ENCODE measurements at regions not wholly inside any gene's neighbourhood (a gene's known extent, or its start where the extent isn't known, plus 50 kb on each side); places are given as distances from the start of the nearest gene placed in this dataset.

GRCh38 chr5:118778941-118779340 lies 209.4 kb downstream of the DTWD2 start:
- H3K9ac ChIP-seq (ENCODE audit: control insufficient read depth, insufficient read depth, low read length) = no peak overlapping the region
- DNase-seq (ENCODE audit: low read depth, low spot score) (no peak), ATAC-seq (no peak), FAIRE-seq (no peak)
- intact Hi-C loops (cut with micrococcal nuclease; ENCODE audit: unreplicated experiment) (no loop called here), in situ Hi-C loops (cut with MboI) (loop anchor here (25.0 kb wide), 1 partner anchor 1192 kb away; no protein-coding TSS in a partner anchor)
- H2AFZ ChIP-seq (ENCODE audit: control insufficient read depth, low read depth, low read length) = no peak overlapping the region
- no peaks in the 10 kb centered on the region for H4K20me1 ChIP-seq (ENCODE audit: control insufficient read depth, insufficient read depth)
- ChIA-PET POLR2A (no interaction called here), CTCF (interaction anchor here (3.7 kb wide), 1 partner anchor 12 kb away, joined by 19 read pairs; no protein-coding TSS in a partner anchor), RAD21 (ENCODE audit: unreplicated experiment) (no interaction called here), SMC1A (ENCODE audit: uncharacterized antibody, unreplicated experiment) (interaction anchor here (2.5 kb wide), 1 partner anchor 12 kb away, joined by 11 read pairs; no protein-coding TSS in a partner anchor)
- no peaks in the 10 kb centered on the region for H3K4me1 ChIP-seq (ENCODE audit: control insufficient read depth, insufficient read depth, low read length)
- no peaks in the 10 kb centered on the region for H3K36me3 ChIP-seq (ENCODE audit: control insufficient read depth in 2 of 2, insufficient read depth in 2 of 2, low read length in 1 of 2)
- 32% methylated on average over 4 of the region's 4 CpGs for WGBS (ENCODE audit: insufficient coverage, insufficient replicate concordance, low lambda C conversion rate, missing lambda C conversion rate)
- H3K27me3 ChIP-seq (replicated peaks in 1 of 2; ENCODE audit: control insufficient read depth in 2 of 2, insufficient read depth in 2 of 2, low read length in 1 of 2) = no peaks in the 10 kb centered on the region; a peak in 1 of 4 replicates
- TF ChIP-seq PAX5 (IDR thresholded peaks at IDR 0.05; ENCODE audit: borderline replicate concordance, low read depth, low read length) = no peak
- TF ChIP-seq NBN (IDR thresholded peaks at IDR 0.05) = no peak
- no TSS peak for BruUV-seq (replicated peaks)
- no peak overlapping the region for H3K4me3 ChIP-seq
- H3K9me3 ChIP-seq (replicated peaks; ENCODE audit: control insufficient read depth, insufficient read depth, low read length) = no peaks in the 10 kb centered on the region; the same call in 2 of the 3 replicates
- H3K4me2 ChIP-seq (ENCODE audit: control insufficient read depth, insufficient read depth) = no peak overlapping the region
- H3K79me2 ChIP-seq (ENCODE audit: control insufficient read depth, insufficient read depth, low read length) = no peaks in the 10 kb centered on the region
- H3K27ac ChIP-seq (ENCODE audit: control insufficient read depth, insufficient read depth) = no peak overlapping the region

DNA sequence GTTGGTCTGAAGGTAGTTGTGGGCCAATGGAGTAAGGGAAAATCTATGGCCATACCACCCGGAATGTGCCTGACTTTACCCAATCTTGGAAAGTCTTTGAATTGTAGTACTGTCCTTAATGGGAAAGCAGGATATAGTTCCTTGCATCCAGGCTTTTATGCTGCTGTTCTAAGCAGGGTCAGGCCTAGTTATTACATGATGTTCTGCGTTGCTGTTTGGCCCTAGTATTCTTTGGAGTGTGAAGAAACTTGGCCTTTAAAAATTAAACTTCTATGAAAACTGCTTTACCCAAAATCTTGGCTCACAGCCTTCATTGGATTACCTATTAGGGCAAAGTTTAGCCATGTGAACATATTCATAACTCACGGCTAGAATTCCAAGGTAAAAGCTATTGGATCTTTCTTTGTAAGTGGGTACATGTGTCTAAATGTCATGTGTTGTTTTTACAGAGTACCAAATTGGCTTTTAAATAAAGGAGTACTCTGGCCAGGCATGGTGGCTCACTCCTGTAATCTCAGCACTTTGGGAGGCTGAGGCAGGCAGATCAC lies 211.1 kb downstream of the DTWD2 start:
- H3K79me2 ChIP-seq (ENCODE audit: control insufficient read depth, insufficient read depth, low read length) = no peaks in the 10 kb centered on the region
- in situ Hi-C loops (cut with MboI) (loop anchor here (25.0 kb wide), 1 partner anchor 1190 kb away; no protein-coding TSS in a partner anchor), intact Hi-C loops (cut with micrococcal nuclease; ENCODE audit: unreplicated experiment) (no loop called here)
- H3K9me3 ChIP-seq (replicated peaks; ENCODE audit: control insufficient read depth, insufficient read depth, low read length) = no peaks in the 10 kb centered on the region; the same call in 2 of the 3 replicates
- H3K4me1 ChIP-seq (ENCODE audit: control insufficient read depth, insufficient read depth, low read length) = no peaks in the 10 kb centered on the region
- ChIA-PET POLR2A (no interaction called here), RAD21 (ENCODE audit: unreplicated experiment) (no interaction called here), SMC1A (ENCODE audit: uncharacterized antibody, unreplicated experiment) (no interaction called here), CTCF (no interaction called here)
- H4K20me1 ChIP-seq (ENCODE audit: control insufficient read depth, insufficient read depth) = no peaks in the 10 kb centered on the region
- 30% methylated on average over 3 of the region's 3 CpGs for WGBS (ENCODE audit: insufficient coverage, insufficient replicate concordance, low lambda C conversion rate, missing lambda C conversion rate)
- no peak overlapping the region for H3K27ac ChIP-seq (ENCODE audit: control insufficient read depth, insufficient read depth)
- no peaks in the 10 kb centered on the region for H3K27me3 ChIP-seq (replicated peaks in 1 of 2; ENCODE audit: control insufficient read depth in 2 of 2, insufficient read depth in 2 of 2, low read length in 1 of 2)
- no TSS peak for BruUV-seq (replicated peaks)
- no peak overlapping the region for H3K4me2 ChIP-seq (ENCODE audit: control insufficient read depth, insufficient read depth)
- FAIRE-seq (no peak), ATAC-seq (no peak), DNase-seq (ENCODE audit: low read depth, low spot score) (no peak)
- no peak overlapping the region for H3K4me3 ChIP-seq
- H3K9ac ChIP-seq (ENCODE audit: control insufficient read depth, insufficient read depth, low read length) = no peak overlapping the region
- H3K36me3 ChIP-seq (ENCODE audit: control insufficient read depth in 2 of 2, insufficient read depth in 2 of 2, low read length in 1 of 2) = no peaks in the 10 kb centered on the region
- TF ChIP-seq E2F8 (IDR thresholded peaks at IDR 0.05; ENCODE audit: low read depth, partially characterized antibody) (no peak), ZNF24 (IDR thresholded peaks at IDR 0.05) (no peak), USF2 (IDR thresholded peaks at IDR 0.05; ENCODE audit: borderline replicate concordance, low read depth, low read length) (no peak), SREBF2 (IDR thresholded peaks at IDR 0.05; ENCODE audit: low read length) (no peak), RCOR1 (conservative IDR thresholded peaks at IDR 0.05; ENCODE audit: low read depth, low read length) (no peak), CBX5 (IDR thresholded peaks at IDR 0.05; ENCODE audit: low read depth) (no peak), CHD1 (IDR thresholded peaks at IDR 0.05; ENCODE audit: low read depth, low read length) (no peak)
- no peak overlapping the region for H2AFZ ChIP-seq (ENCODE audit: control insufficient read depth, low read depth, low read length)

Data from GM12878 (cell line).